ENCODE measurements at regions not wholly inside any gene's neighbourhood (a gene's known extent, or its start where the extent isn't known, plus 50 kb on each side); places are given as distances from the start of the nearest gene placed in this dataset.

DNA sequence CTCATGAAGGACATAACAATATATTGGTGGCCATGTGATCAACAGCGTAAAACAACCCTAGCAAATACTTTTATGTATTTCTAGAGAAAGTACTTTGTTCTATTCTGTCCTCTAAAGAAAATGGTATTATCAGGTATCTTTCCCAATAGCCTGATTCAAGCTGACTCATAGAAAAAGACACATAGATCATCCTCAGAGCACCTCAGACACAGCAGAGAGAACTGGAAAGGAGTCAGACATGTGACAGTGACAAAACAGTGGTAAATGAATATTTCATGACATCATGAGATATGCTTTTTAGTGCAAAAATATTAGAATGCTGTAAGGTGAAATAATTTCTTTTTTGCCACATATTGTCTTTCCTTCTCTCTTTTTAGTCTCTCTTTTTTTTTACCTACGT, 1355.0 kb upstream of the MAP3K7 start:
- TF ChIP-seq, protein P1, sequence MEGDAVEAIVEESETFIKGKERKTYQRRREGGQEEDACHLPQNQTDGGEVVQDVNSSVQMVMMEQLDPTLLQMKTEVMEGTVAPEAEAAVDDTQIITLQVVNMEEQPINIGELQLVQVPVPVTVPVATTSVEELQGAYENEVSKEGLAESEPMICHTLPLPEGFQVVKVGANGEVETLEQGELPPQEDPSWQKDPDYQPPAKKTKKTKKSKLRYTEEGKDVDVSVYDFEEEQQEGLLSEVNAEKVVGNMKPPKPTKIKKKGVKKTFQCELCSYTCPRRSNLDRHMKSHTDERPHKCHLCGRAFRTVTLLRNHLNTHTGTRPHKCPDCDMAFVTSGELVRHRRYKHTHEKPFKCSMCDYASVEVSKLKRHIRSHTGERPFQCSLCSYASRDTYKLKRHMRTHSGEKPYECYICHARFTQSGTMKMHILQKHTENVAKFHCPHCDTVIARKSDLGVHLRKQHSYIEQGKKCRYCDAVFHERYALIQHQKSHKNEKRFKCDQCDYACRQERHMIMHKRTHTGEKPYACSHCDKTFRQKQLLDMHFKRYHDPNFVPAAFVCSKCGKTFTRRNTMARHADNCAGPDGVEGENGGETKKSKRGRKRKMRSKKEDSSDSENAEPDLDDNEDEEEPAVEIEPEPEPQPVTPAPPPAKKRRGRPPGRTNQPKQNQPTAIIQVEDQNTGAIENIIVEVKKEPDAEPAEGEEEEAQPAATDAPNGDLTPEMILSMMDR (IDR thresholded peaks at IDR 0.05): no peak
- no peak for TF ChIP-seq POLR2A (IDR thresholded peaks at IDR 0.05)
